Right lobe of liver (tissue), 4 donors: ENCODE measurements at regions not wholly inside any gene's neighbourhood (a gene's known extent, or its start where the extent isn't known, plus 50 kb on each side); places are given as distances from the start of the nearest gene placed in this dataset.

ENCODE experiments used
- CTCF ChIP-seq, 4 donors: fragments of 200-600 bp in 3 of 4; fragments of 450-650 bp in 1 of 4; IDR thresholded peaks; one replicate each; pipeline versions ENCODE4 v1.5.1 to v1.8.0; 2016 to 2022; ENCODE audit warnings: antibody characterized with exemption in 4 of 4, mild to moderate bottlenecking in 2 of 4
- POLR2A ChIP-seq: fragments of 450-650 bp; IDR thresholded peaks from one replicate; pipeline ENCODE4 v1.6.1; 2017; ENCODE audit warnings: antibody characterized with exemption, mild to moderate bottlenecking
- donor health status: DM: no; HTN: no; CAD: no.
- donor health status: DM: no; HTN: no; CAD: no.
- donor health status: DM: no; HTN: yes; CAD: no.

- no peak for TF ChIP-seq CTCF (IDR thresholded peaks at IDR 0.05)
- no peak for TF ChIP-seq POLR2A
Measured at GRCh38 chr6:122151066-122151465, 248.4 kb upstream of the HSF2 start.
